ENCODE measurements at regions not wholly inside any gene's neighbourhood (a gene's known extent, or its start where the extent isn't known, plus 50 kb on each side); places are given as distances from the start of the nearest gene placed in this dataset.

GRCh38 chr3:159785273-159785708, 203.3 kb upstream of the IL12A start:
- no peak for DNase-seq
- no peaks in the 10 kb centered on the region for H3K9me3 ChIP-seq (replicated peaks in 1 of 3)
- H3K27ac ChIP-seq, result no peak overlapping the region
- H3K36me3 ChIP-seq (replicated peaks in 1 of 2), result no peaks in the 10 kb centered on the region
- no peak overlapping the region for H3K4me3 ChIP-seq
- 42 to 52% (median 45%) methylated on average over 1 of the region's 1 CpG for WGBS, 4 donors
- H3K4me1 ChIP-seq (replicated peaks in 1 of 2), result no peaks in the 10 kb centered on the region
- no peak for TF ChIP-seq CTCF (IDR thresholded peaks at IDR 0.05)
- TF ChIP-seq POLR2A (IDR thresholded peaks at IDR 0.05), result no peak
- intact Hi-C loops (cut with DNase I), result no loop called here
- H3K27me3 ChIP-seq, result no peaks in the 10 kb centered on the region

GRCh38 chr3:159786489-159787177, 202.0 kb upstream of the IL12A start:
- H3K4me3 ChIP-seq, result no peak overlapping the region
- no peaks in the 10 kb centered on the region for H3K4me1 ChIP-seq (replicated peaks in 1 of 2)
- intact Hi-C loops (cut with DNase I), result no loop called here
- 71 to 79% (median 75%) methylated on average over 9 of the region's 9 CpGs for WGBS, 4 donors
- no peaks in the 10 kb centered on the region for H3K9me3 ChIP-seq (replicated peaks in 1 of 3)
- TF ChIP-seq CTCF (IDR thresholded peaks at IDR 0.05) (no peak), POLR2A (IDR thresholded peaks at IDR 0.05) (no peak)
- DNase-seq, result no peak
- no peaks in the 10 kb centered on the region for H3K36me3 ChIP-seq (replicated peaks in 1 of 2)
- no peak overlapping the region for H3K27ac ChIP-seq
- H3K27me3 ChIP-seq, result no peaks in the 10 kb centered on the region

- Histone ChIP-seq H3K9me3 (replicated peaks in 1 of 3) (no peaks in the 10 kb centered on the region), H3K27me3 (no peaks in the 10 kb centered on the region), H3K4me1 (replicated peaks in 1 of 2) (no peaks in the 10 kb centered on the region), H3K4me3 (no peak overlapping the region), H3K27ac (no peak overlapping the region), H3K36me3 (replicated peaks in 1 of 2) (no peaks in the 10 kb centered on the region)
- DNase-seq, result no peak
- no peak for TF ChIP-seq POLR2A (IDR thresholded peaks at IDR 0.05)
- TF ChIP-seq CTCF (IDR thresholded peaks at IDR 0.05), result no peak
- intact Hi-C loops (cut with DNase I), result no loop called here
- 55 to 60% (median 56%) methylated on average over 4 of the region's 4 CpGs for WGBS, 4 donors
Observed at GRCh38 chr3:159787178-159787574, 201.5 kb upstream of the IL12A start.

GRCh38 chr3:159787794-159788205, 200.8 kb upstream of the IL12A start:
- intact Hi-C loops (cut with DNase I), result no loop called here
- TF ChIP-seq POLR2A (IDR thresholded peaks at IDR 0.05) (no peak), CTCF (IDR thresholded peaks at IDR 0.05) (no peak)
- Histone ChIP-seq H3K4me3 (no peak overlapping the region), H3K9me3 (replicated peaks in 1 of 3) (no peaks in the 10 kb centered on the region), H3K27ac (no peak overlapping the region), H3K4me1 (replicated peaks in 1 of 2) (no peaks in the 10 kb centered on the region), H3K36me3 (replicated peaks in 1 of 2) (no peaks in the 10 kb centered on the region), H3K27me3 (no peaks in the 10 kb centered on the region)
- WGBS, 4 donors, result 62 to 72% (median 68%) methylated on average over 5 of the region's 5 CpGs
- DNase-seq, result no peak

Measured in adrenal gland (tissue), 9 donors.